ENCODE measurements at regions not wholly inside any gene's neighbourhood (a gene's known extent, or its start where the extent isn't known, plus 50 kb on each side); places are given as distances from the start of the nearest gene placed in this dataset.

DNA sequence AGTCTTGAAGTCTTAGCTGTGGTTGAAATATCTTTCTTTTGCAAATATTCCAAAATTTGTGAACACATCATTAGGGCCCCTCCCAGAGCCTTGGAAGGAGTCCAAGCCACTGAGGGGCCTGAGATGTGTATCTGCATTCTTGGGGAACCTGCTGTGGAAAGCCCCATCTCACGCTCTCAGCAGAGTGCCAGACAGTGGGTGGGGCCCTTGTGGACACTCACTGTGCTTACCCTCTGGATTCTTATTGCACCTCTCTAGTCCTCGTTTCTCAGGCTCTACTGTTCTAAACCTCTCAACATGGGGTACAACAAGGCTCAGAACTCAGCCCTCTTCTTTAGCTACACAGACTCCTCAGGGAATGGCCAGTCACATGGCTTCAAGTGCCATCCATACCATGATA lies 416.2 kb upstream of the CDH4 start:
- DNase-seq (no peak), ATAC-seq (no peak)
- TF ChIP-seq, protein P1, sequence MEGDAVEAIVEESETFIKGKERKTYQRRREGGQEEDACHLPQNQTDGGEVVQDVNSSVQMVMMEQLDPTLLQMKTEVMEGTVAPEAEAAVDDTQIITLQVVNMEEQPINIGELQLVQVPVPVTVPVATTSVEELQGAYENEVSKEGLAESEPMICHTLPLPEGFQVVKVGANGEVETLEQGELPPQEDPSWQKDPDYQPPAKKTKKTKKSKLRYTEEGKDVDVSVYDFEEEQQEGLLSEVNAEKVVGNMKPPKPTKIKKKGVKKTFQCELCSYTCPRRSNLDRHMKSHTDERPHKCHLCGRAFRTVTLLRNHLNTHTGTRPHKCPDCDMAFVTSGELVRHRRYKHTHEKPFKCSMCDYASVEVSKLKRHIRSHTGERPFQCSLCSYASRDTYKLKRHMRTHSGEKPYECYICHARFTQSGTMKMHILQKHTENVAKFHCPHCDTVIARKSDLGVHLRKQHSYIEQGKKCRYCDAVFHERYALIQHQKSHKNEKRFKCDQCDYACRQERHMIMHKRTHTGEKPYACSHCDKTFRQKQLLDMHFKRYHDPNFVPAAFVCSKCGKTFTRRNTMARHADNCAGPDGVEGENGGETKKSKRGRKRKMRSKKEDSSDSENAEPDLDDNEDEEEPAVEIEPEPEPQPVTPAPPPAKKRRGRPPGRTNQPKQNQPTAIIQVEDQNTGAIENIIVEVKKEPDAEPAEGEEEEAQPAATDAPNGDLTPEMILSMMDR (IDR thresholded peaks at IDR 0.05): no peak

DNA sequence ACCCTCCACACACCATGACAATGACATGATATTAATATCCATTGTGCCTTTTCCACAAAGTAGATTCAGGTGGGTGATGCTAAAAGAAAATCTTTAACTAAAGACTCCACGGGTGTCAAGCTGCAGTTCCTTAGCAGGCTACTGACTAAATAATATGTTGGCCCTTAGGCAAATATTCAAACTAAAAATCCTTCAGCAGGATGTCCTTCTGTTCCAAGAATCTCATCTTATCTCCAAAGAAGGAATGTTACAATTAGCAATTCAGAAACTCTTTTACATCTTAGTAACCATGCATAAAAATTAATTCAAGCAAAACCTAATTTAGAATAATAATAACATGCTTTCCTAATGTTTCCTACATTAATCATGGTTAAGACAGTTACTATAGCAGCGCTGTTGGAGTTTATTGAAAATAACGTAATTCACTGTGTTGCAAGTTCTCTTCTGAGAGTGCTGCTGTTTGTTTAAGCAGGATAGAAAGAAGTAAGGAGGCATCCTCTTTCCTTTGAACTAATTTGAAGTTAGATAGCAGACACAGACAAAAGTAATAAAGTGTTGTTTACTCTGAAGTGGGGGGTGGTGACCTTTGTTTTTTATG lies 414.8 kb upstream of the CDH4 start:
- DNase-seq (no peak), ATAC-seq (no peak)
- no peak overlapping the region for H3K4me3 ChIP-seq
- no peaks in the 10 kb centered on the region for H3K9me3 ChIP-seq
- no peaks in the 10 kb centered on the region for H3K27me3 ChIP-seq (ENCODE audit: low read depth)
- TF ChIP-seq, protein P1 (IDR thresholded peaks at IDR 0.05): no peak
- no peaks in the 10 kb centered on the region for H3K36me3 ChIP-seq
- H3K4me1 ChIP-seq: no peaks in the 10 kb centered on the region
- intact Hi-C loops (cut with DNase I): no loop called here
- no peak overlapping the region for H3K27ac ChIP-seq

More for the DNA sequence above, 416.2 kb upstream of the CDH4 start:
- Histone ChIP-seq H3K4me1 (no peaks in the 10 kb centered on the region), H3K27me3 (ENCODE audit: low read depth) (no peaks in the 10 kb centered on the region), H3K36me3 (no peaks in the 10 kb centered on the region), H3K9me3 (no peaks in the 10 kb centered on the region), H3K4me3 (no peak overlapping the region), H3K27ac (no peak overlapping the region)
- intact Hi-C loops (cut with DNase I): no loop called here

DNA sequence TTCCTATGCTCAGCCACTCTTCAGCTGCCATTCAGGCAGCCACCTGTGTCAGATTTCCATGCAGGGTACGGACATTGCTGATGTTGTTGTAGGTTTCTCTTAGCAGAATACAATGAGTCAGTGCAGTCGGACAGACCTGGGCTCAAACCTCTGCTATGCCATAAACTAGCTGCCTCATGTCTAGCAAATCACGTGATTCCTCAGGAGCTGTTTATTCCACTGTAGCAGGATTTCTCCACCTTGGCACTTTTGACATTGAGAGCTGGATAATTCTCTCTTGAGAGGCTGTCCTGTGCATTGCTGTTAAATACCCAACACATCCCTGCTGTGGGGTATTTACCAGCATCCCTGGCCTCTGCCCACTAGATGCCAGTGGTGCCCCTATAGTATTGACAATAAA lies 413.8 kb upstream of the CDH4 start:
- no peaks in the 10 kb centered on the region for H3K4me1 ChIP-seq
- no peaks in the 10 kb centered on the region for H3K9me3 ChIP-seq
- no peaks in the 10 kb centered on the region for H3K36me3 ChIP-seq
- ATAC-seq (no peak), DNase-seq (no peak)
- intact Hi-C loops (cut with DNase I): no loop called here
- no peaks in the 10 kb centered on the region for H3K27me3 ChIP-seq (ENCODE audit: low read depth)
- TF ChIP-seq, protein P1 (IDR thresholded peaks at IDR 0.05): no peak
- no peak overlapping the region for H3K27ac ChIP-seq
- no peak overlapping the region for H3K4me3 ChIP-seq

DNA sequence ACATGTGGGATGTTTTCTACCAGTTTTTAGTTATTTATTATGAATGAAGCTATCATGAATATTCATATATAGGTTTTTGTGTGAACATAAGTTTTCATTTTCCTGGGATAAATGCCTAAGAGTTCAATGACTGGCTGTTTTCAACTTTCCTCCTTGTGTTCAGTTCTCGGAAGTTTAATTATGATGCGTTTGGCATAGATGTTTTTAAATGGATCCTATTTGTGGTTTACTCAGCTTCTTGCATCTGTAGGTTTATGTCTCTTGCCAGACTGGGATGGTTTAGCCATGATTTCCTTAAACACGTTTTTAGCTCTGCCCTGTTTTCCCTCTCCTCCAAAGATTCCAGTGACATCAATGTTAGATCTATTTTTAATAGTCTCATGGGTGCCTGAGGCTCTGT lies 411.1 kb upstream of the CDH4 start:
- no peak overlapping the region for H3K4me3 ChIP-seq
- intact Hi-C loops (cut with DNase I): no loop called here
- H3K27me3 ChIP-seq (ENCODE audit: low read depth): no peaks in the 10 kb centered on the region
- ATAC-seq (no peak), DNase-seq (no peak)
- no peaks in the 10 kb centered on the region for H3K9me3 ChIP-seq
- H3K4me1 ChIP-seq: no peaks in the 10 kb centered on the region
- no peaks in the 10 kb centered on the region for H3K36me3 ChIP-seq
- TF ChIP-seq, protein P1 (IDR thresholded peaks at IDR 0.05): no peak
- H3K27ac ChIP-seq: no peak overlapping the region

DNA sequence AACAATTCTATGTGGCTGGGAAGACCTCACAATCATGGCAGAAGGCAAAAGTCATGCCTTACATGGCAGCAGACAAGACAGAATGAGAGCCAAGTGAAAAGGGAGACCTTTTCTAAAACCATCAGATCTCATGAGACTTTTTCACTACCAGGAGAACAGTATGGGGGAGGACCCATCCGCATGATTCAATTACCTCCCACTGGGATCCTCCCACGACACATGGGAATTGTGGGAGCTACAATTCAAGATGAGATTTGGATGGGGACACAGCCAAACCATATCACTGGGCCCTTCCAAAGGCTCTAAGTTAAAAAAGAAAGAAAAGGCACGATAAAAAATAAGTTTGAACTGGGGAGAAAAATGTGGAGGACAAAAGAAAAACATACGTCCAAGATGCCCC lies 406.9 kb upstream of the CDH4 start:
- no peak for DNase-seq
- TF ChIP-seq, protein P1 (IDR thresholded peaks at IDR 0.05): no peak
- Histone ChIP-seq H3K4me1 (no peaks in the 10 kb centered on the region), H3K4me3 (no peak overlapping the region), H3K9me3 (no peaks in the 10 kb centered on the region), H3K27me3 (ENCODE audit: low read depth) (no peaks in the 10 kb centered on the region), H3K27ac (no peak overlapping the region), H3K36me3 (no peaks in the 10 kb centered on the region)
- intact Hi-C loops (cut with DNase I): no loop called here
- no peak for ATAC-seq
